Tibial artery (tissue), 4 donors: ENCODE measurements at regions not wholly inside any gene's neighbourhood (a gene's known extent, or its start where the extent isn't known, plus 50 kb on each side); places are given as distances from the start of the nearest gene placed in this dataset.

Experiments used
- DNase-seq, 2 donors: peaks; one replicate each; pipeline ENCODE4 v3.0.0-alpha.2; 2019
- H3K27ac ChIP-seq, 2 donors: fragments of 200-600 bp; sonication (generic) in 1 of 2; 1 replicate in 1 of 2; 2 replicates in 1 of 2; pipeline ENCODE4 v1.5.1; 2018 to 2019; ENCODE audit warnings: mild to moderate bottlenecking in 1 of 2
- H3K27me3 ChIP-seq, 2 donors: fragments of 200-600 bp; sonication (generic) in 1 of 2; one replicate each; pipeline versions ENCODE4 v1.5.1 to v1.6.0; 2016 to 2019
- H3K36me3 ChIP-seq, 3 donors: fragments of 200-600 bp; sonication (generic) in 2 of 3; one replicate each; pipeline ENCODE4 v1.5.1; 2016 to 2019; ENCODE audit warnings: mild to moderate bottlenecking in 2 of 3
- H3K4me1 ChIP-seq, 4 donors: fragments of 200-600 bp; sonication (generic) in 2 of 4; 1 replicate in 3 of 4; 2 replicates in 1 of 4; pipeline ENCODE4 v1.5.1; 2016 to 2019
- H3K4me3 ChIP-seq, 2 donors: fragments of 200-600 bp; sonication (generic) in 1 of 2; 1 replicate in 1 of 2; 2 replicates in 1 of 2; pipeline ENCODE4 v1.5.1; 2018 to 2019; ENCODE audit warnings: mild to moderate bottlenecking in 2 of 2
- H3K9me3 ChIP-seq, 3 donors: fragments of 200-600 bp; sonication (generic) in 1 of 3; one replicate each; pipeline ENCODE4 v1.5.1; 2016 to 2019
- CTCF ChIP-seq, 2 experiments: fragments of 200-600 bp in 1 of 2; fragments of 450-650 bp in 1 of 2; IDR thresholded peaks; one replicate each; pipeline ENCODE4 v1.5.1; 2017 to 2019; ENCODE audit warnings: antibody characterized with exemption in 2 of 2, mild to moderate bottlenecking in 1 of 2, moderate library complexity in 1 of 2
- intact Hi-C: fragments of 100-400 bp; cut with DNase I; formaldehyde crosslinking; loops from one replicate; pipeline ENCODE4 v1.15.0; 2023; ENCODE audit warnings: low total_unique reads

GRCh38 chr1:105310063-105310462 lies 1560.4 kb downstream of the AMY1C start:
- no peak overlapping the region for H3K4me3 ChIP-seq
- intact Hi-C loops: no loop called here
- H3K27me3 ChIP-seq: no peaks in the 10 kb centered on the region
- H3K36me3 ChIP-seq: no peaks in the 10 kb centered on the region
- DNase-seq: no peak
- H3K4me1 ChIP-seq: no peaks in the 10 kb centered on the region
- no peak overlapping the region for H3K27ac ChIP-seq
- no peaks in the 10 kb centered on the region for H3K9me3 ChIP-seq
- no peak for TF ChIP-seq CTCF (IDR thresholded peaks at IDR 0.05)

- peaks cover 0 to 8% (median 0%) of the 10 kb centered on the region in 3 donors for H3K9me3 ChIP-seq
- no peak for DNase-seq
- H3K4me3 ChIP-seq: no peak overlapping the region
- H3K27ac ChIP-seq: no peak overlapping the region
- intact Hi-C loops: no loop called here
- no peaks in the 10 kb centered on the region for H3K4me1 ChIP-seq
- H3K27me3 ChIP-seq: no peaks in the 10 kb centered on the region
- no peaks in the 10 kb centered on the region for H3K36me3 ChIP-seq
- no peak for TF ChIP-seq CTCF (IDR thresholded peaks at IDR 0.05)
Observed at GRCh38 chr1:105317976-105318375, 1568.3 kb downstream of the AMY1C start.

GRCh38 chr1:105326886-105327285 lies 1577.2 kb downstream of the AMY1C start:
- H3K27ac ChIP-seq: no peak overlapping the region
- no peaks in the 10 kb centered on the region for H3K9me3 ChIP-seq
- TF ChIP-seq CTCF (IDR thresholded peaks at IDR 0.05): no peak
- no peaks in the 10 kb centered on the region for H3K27me3 ChIP-seq
- no peak overlapping the region for H3K4me3 ChIP-seq
- intact Hi-C loops: no loop called here
- H3K4me1 ChIP-seq: no peaks in the 10 kb centered on the region
- no peaks in the 10 kb centered on the region for H3K36me3 ChIP-seq
- no peak for DNase-seq

- H3K9me3 ChIP-seq: no peaks in the 10 kb centered on the region
- no peak overlapping the region for H3K27ac ChIP-seq
- H3K4me3 ChIP-seq: no peak overlapping the region
- no peak for DNase-seq
- no peaks in the 10 kb centered on the region for H3K27me3 ChIP-seq
- TF ChIP-seq CTCF (IDR thresholded peaks at IDR 0.05): no peak
- intact Hi-C loops: no loop called here
- no peaks in the 10 kb centered on the region for H3K4me1 ChIP-seq
- no peaks in the 10 kb centered on the region for H3K36me3 ChIP-seq
Observed at GRCh38 chr1:105337420-105337819, 1587.7 kb downstream of the AMY1C start.

- no peak overlapping the region for H3K4me3 ChIP-seq
- H3K4me1 ChIP-seq: no peaks in the 10 kb centered on the region
- no peaks in the 10 kb centered on the region for H3K36me3 ChIP-seq
- TF ChIP-seq CTCF (IDR thresholded peaks at IDR 0.05): no peak
- no peak overlapping the region for H3K27ac ChIP-seq
- no peaks in the 10 kb centered on the region for H3K27me3 ChIP-seq
- intact Hi-C loops: no loop called here
- peaks cover 0 to 4% (median 0%) of the 10 kb centered on the region in 3 donors for H3K9me3 ChIP-seq
- DNase-seq: no peak
Observed at GRCh38 chr1:105343317-105343716, 1593.6 kb downstream of the AMY1C start.

GRCh38 chr1:105359457-105359856 lies 1609.8 kb downstream of the AMY1C start:
- H3K27ac ChIP-seq: no peak overlapping the region
- H3K9me3 ChIP-seq: no peaks in the 10 kb centered on the region
- H3K27me3 ChIP-seq: no peaks in the 10 kb centered on the region
- no peaks in the 10 kb centered on the region for H3K4me1 ChIP-seq
- intact Hi-C loops: no loop called here
- DNase-seq: no peak
- TF ChIP-seq CTCF (IDR thresholded peaks at IDR 0.05): no peak
- H3K36me3 ChIP-seq: no peaks in the 10 kb centered on the region
- H3K4me3 ChIP-seq: no peak overlapping the region
